Neural cell (in vitro differentiated cells): ENCODE measurements at regions not wholly inside any gene's neighbourhood (a gene's known extent, or its start where the extent isn't known, plus 50 kb on each side); places are given as distances from the start of the nearest gene placed in this dataset.

Experiments used
- H2AFZ ChIP-seq: fragments of 200-600, 300-800 bp; sonication (generic), shearing (Covaris generic); 2 replicates; pipeline ENCODE4 v1.6.0; 2014; ENCODE audit warnings: low read depth, mild to moderate bottlenecking, antibody characterized with exemption, low read length, moderate library complexity
- H3F3A ChIP-seq: fragments of 200-600 bp; shearing (Covaris generic); 2 replicates; pipeline ENCODE4 v1.6.1; 2016; ENCODE audit warnings: mild to moderate bottlenecking, moderate library complexity, mixed read lengths, antibody characterized with exemption, low read length; ENCODE audit not compliant: insufficient read depth, poor library complexity, severe bottlenecking
- H3K27ac ChIP-seq: fragments of 200-600, 300-800 bp; sonication (generic), shearing (Covaris generic); 2 replicates; pipeline ENCODE4 v1.5.1; 2014; ENCODE audit warnings: mild to moderate bottlenecking, low read length, moderate library complexity
- H3K27me3 ChIP-seq: fragments of 300-800, 200-600 bp; sonication (generic), shearing (Covaris generic); 2 replicates; pipeline ENCODE4 v1.6.0; 2014; ENCODE audit warnings: mild to moderate bottlenecking, low read depth, low read length, moderate library complexity; ENCODE audit not compliant: insufficient read depth
- H3K36me3 ChIP-seq: fragments of 300-800, 200-600 bp; sonication (generic), shearing (Covaris generic); 2 replicates; pipeline ENCODE4 v1.5.1; 2014; ENCODE audit warnings: mild to moderate bottlenecking, antibody characterized with exemption, low read length, moderate library complexity; ENCODE audit not compliant: insufficient read depth
- H3K4me2 ChIP-seq: fragments of 300-800, 200-600 bp; sonication (generic), shearing (Covaris generic); 2 replicates; pipeline ENCODE4 v1.6.0; 2014; ENCODE audit warnings: mild to moderate bottlenecking, low read length
- H3K4me3 ChIP-seq: fragments of 300-800, 200-600 bp; sonication (generic), shearing (Covaris generic); 2 replicates; pipeline ENCODE4 v1.5.1; 2014; ENCODE audit warnings: mild to moderate bottlenecking, low read length, moderate library complexity
- H3K79me2 ChIP-seq: fragments of 200-600 bp; shearing (Covaris generic); replicated peaks from 2 replicates; pipeline ENCODE4 v1.6.0; 2014; ENCODE audit warnings: mild to moderate bottlenecking, low read length, moderate library complexity; ENCODE audit not compliant: insufficient read depth
- H3K9ac ChIP-seq: fragments of 300-800, 200-600 bp; sonication (generic), shearing (Covaris generic); 2 replicates; pipeline ENCODE4 v1.6.1; 2016; ENCODE audit warnings: mild to moderate bottlenecking, low read length, mixed read lengths
- H3K9me2 ChIP-seq: fragments of 200-600 bp; shearing (Covaris generic); 2 replicates; pipeline ENCODE4 v1.6.1; 2016; ENCODE audit warnings: mild to moderate bottlenecking, low read length, mixed read lengths; ENCODE audit not compliant: insufficient read depth
- H3K9me3 ChIP-seq: fragments of 200-600, 300-800 bp; sonication (generic), shearing (Covaris generic); 2 replicates; pipeline ENCODE4 v1.6.1; 2016; ENCODE audit warnings: mild to moderate bottlenecking, mixed run types, low read length, moderate library complexity, mixed read lengths
- H4K20me1 ChIP-seq: fragments of 200-600 bp; shearing (Covaris generic); 2 replicates; pipeline ENCODE4 v1.6.1; 2016; ENCODE audit warnings: mild to moderate bottlenecking, mixed run types; ENCODE audit not compliant: insufficient read depth
- EP300 ChIP-seq: fragments of 450-650 bp; conservative IDR thresholded peaks from 2 replicates; pipeline ENCODE4 v1.6.1; 2014; ENCODE audit warnings: antibody characterized with exemption, mild to moderate bottlenecking, moderate library complexity; ENCODE audit not compliant: poor library complexity, severe bottlenecking
- EZH2 ChIP-seq: fragments of 200-600, 300-800 bp; shearing (Covaris generic), sonication (generic); IDR thresholded peaks from 2 replicates; pipeline ENCODE4 v1.6.1; 2014; ENCODE audit warnings: antibody characterized with exemption, low read length, borderline replicate concordance, mild to moderate bottlenecking; ENCODE audit not compliant: insufficient read depth, poor library complexity, severe bottlenecking
- MXI1 ChIP-seq: fragments of 450-650 bp; conservative IDR thresholded peaks from 2 replicates; pipeline ENCODE4 v1.6.1; 2014; ENCODE audit warnings: antibody characterized with exemption, mild to moderate bottlenecking; ENCODE audit not compliant: poor library complexity, severe bottlenecking
- POLR2AphosphoS5 ChIP-seq: IDR thresholded peaks from 2 replicates; pipeline ENCODE4 v1.6.1; 2012
- RAD21 ChIP-seq: fragments of 450-650 bp; conservative IDR thresholded peaks from 2 replicates; pipeline ENCODE4 v1.6.1; 2014; ENCODE audit warnings: antibody characterized with exemption, mild to moderate bottlenecking, moderate library complexity
- SMC3 ChIP-seq: fragments of 450-650 bp; conservative IDR thresholded peaks from 2 replicates; pipeline ENCODE4 v1.6.1; 2014; ENCODE audit warnings: antibody characterized with exemption, mild to moderate bottlenecking, moderate library complexity; ENCODE audit not compliant: poor library complexity
- TAF1 ChIP-seq: IDR thresholded peaks from 2 replicates; pipeline ENCODE4 v1.6.1; 2012; ENCODE audit warnings: low read depth
- TF ChIP-seq, protein P1 (sequence below): fragments of 450-650 bp; IDR thresholded peaks from 2 replicates; pipeline ENCODE4 v1.5.1; 2014; ENCODE audit warnings: antibody characterized with exemption, mild to moderate bottlenecking, moderate library complexity; ENCODE audit not compliant: poor library complexity, severe bottlenecking
- TF ChIP-seq, protein P2 (sequence below): IDR thresholded peaks from 2 replicates; pipeline ENCODE4 v1.6.1; 2012; ENCODE audit warnings: borderline replicate concordance

DNA sequence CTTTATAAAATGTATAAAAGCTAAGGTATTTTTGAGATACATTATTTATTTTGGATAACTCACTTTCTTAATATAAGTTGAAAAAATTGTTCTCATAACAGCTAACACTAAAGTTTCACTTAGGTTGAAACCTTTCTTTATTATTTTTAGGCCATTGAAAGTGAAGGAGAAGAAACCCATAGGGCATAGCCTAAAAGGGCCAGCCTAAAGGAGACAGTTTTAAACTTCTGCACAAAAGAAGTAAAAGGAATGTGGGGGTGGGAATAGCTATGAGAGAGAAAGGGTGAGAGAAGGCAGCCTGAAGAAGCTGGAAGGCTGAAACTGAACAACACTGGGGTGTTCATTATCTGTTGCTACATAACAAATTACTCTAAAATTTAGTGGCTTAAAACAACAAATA, 57.6 kb upstream of the RAPGEF2 start:
- Histone ChIP-seq H3K27ac (no peak overlapping the region), H3K36me3 (no peaks in the 10 kb centered on the region), H2AFZ (no peak overlapping the region), H3K4me3 (no peak overlapping the region), H3K9me2 (no peaks in the 10 kb centered on the region), H3K9ac (no peak overlapping the region), H3K4me2 (no peak overlapping the region), H3K79me2 (no peaks in the 10 kb centered on the region), H3F3A (no peaks in the 10 kb centered on the region), H4K20me1 (no peaks in the 10 kb centered on the region), H3K9me3 (no peaks in the 10 kb centered on the region), H3K27me3 (no peaks in the 10 kb centered on the region)
- TF ChIP-seq, protein P1, sequence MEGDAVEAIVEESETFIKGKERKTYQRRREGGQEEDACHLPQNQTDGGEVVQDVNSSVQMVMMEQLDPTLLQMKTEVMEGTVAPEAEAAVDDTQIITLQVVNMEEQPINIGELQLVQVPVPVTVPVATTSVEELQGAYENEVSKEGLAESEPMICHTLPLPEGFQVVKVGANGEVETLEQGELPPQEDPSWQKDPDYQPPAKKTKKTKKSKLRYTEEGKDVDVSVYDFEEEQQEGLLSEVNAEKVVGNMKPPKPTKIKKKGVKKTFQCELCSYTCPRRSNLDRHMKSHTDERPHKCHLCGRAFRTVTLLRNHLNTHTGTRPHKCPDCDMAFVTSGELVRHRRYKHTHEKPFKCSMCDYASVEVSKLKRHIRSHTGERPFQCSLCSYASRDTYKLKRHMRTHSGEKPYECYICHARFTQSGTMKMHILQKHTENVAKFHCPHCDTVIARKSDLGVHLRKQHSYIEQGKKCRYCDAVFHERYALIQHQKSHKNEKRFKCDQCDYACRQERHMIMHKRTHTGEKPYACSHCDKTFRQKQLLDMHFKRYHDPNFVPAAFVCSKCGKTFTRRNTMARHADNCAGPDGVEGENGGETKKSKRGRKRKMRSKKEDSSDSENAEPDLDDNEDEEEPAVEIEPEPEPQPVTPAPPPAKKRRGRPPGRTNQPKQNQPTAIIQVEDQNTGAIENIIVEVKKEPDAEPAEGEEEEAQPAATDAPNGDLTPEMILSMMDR, result no peak

DNA sequence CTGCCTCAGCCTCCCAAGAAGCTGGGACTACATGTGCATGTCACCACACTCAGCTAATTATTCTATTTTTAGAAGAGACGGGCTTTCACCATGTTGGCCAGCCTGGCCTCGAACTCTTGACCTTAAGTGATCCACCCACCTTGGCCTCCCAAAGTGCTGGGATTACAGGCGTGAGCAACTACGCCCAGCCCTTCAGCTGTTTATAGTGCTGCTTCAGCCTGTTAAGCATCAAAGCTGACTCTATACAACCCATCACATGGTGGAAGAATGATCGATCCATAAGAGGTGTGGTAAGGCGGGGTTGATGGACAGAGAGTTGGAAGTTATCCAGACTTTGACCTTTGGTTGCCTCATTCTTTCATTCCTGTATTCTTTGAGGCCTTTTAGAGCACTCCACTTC, 56.2 kb upstream of the RAPGEF2 start:
- no peak overlapping the region for H3K4me2 ChIP-seq
- H3K36me3 ChIP-seq, result no peaks in the 10 kb centered on the region
- H2AFZ ChIP-seq, result no peak overlapping the region
- H3K9me2 ChIP-seq, result no peaks in the 10 kb centered on the region
- no peak for TF ChIP-seq TAF1
- TF ChIP-seq POLR2AphosphoS5, result no peak
- no peak for TF ChIP-seq EP300
- TF ChIP-seq, protein P2, sequence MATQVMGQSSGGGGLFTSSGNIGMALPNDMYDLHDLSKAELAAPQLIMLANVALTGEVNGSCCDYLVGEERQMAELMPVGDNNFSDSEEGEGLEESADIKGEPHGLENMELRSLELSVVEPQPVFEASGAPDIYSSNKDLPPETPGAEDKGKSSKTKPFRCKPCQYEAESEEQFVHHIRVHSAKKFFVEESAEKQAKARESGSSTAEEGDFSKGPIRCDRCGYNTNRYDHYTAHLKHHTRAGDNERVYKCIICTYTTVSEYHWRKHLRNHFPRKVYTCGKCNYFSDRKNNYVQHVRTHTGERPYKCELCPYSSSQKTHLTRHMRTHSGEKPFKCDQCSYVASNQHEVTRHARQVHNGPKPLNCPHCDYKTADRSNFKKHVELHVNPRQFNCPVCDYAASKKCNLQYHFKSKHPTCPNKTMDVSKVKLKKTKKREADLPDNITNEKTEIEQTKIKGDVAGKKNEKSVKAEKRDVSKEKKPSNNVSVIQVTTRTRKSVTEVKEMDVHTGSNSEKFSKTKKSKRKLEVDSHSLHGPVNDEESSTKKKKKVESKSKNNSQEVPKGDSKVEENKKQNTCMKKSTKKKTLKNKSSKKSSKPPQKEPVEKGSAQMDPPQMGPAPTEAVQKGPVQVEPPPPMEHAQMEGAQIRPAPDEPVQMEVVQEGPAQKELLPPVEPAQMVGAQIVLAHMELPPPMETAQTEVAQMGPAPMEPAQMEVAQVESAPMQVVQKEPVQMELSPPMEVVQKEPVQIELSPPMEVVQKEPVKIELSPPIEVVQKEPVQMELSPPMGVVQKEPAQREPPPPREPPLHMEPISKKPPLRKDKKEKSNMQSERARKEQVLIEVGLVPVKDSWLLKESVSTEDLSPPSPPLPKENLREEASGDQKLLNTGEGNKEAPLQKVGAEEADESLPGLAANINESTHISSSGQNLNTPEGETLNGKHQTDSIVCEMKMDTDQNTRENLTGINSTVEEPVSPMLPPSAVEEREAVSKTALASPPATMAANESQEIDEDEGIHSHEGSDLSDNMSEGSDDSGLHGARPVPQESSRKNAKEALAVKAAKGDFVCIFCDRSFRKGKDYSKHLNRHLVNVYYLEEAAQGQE, result no peak
- no peak for TF ChIP-seq EZH2
- no peak for TF ChIP-seq RAD21
- TF ChIP-seq, protein P1, result no peak
- TF ChIP-seq SMC3, result no peak
- no peak for TF ChIP-seq MXI1
- H3K9me3 ChIP-seq, result no peaks in the 10 kb centered on the region
- no peaks in the 10 kb centered on the region for H3F3A ChIP-seq
- no peak overlapping the region for H3K27ac ChIP-seq
- H3K9ac ChIP-seq, result no peak overlapping the region
- no peaks in the 10 kb centered on the region for H3K27me3 ChIP-seq
- H3K79me2 ChIP-seq, result no peaks in the 10 kb centered on the region
- no peaks in the 10 kb centered on the region for H4K20me1 ChIP-seq
- no peak overlapping the region for H3K4me3 ChIP-seq
